GDM1 (cell line): ENCODE measurements at regions not wholly inside any gene's neighbourhood (a gene's known extent, or its start where the extent isn't known, plus 50 kb on each side); places are given as distances from the start of the nearest gene placed in this dataset.

Source experiments
- DNase-seq: peaks from one replicate; lab custom pipeline; 2025; lab: John Stamatoyannopoulos, UW

DNA sequence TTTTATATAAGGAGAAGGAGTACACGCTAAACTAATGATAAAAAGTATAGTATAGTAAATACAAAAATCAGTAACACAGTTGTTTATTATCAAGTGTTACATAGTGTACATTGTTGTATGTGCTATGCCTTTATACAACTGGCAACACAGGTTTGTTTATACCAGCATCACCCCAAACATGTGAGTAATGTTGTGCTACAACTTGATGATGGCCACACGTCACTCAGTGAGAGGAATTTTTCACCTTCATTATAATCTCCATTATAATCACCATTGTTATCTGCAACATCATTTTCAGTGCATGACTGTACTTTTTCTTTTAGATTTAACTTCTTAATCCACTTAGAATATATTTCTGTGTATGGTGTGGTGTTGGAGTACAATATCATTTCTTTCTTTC lies 204.0 kb upstream of the CTNNB1 start:
- no peak for DNase-seq

DNA sequence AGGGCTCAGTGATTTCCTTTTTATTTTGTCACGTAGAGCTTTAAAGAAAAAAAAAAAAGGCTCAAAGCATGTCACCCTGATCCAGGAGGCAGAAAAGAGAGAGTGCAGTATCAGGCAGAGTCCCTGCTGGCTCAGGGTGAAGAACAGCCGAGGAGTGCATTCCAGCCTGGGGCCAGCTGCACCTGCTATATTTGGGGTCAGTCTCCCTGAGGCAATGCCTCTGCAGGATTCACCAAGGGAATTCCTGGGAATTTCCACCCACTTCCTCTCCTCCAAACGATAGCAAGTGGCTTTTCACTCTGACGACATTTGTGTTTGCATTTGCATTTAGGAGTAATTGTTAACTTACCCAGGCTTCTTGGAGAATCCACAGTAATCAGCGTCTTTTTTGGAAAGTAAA lies 202.9 kb upstream of the CTNNB1 start:
- DNase-seq = no peak

DNA sequence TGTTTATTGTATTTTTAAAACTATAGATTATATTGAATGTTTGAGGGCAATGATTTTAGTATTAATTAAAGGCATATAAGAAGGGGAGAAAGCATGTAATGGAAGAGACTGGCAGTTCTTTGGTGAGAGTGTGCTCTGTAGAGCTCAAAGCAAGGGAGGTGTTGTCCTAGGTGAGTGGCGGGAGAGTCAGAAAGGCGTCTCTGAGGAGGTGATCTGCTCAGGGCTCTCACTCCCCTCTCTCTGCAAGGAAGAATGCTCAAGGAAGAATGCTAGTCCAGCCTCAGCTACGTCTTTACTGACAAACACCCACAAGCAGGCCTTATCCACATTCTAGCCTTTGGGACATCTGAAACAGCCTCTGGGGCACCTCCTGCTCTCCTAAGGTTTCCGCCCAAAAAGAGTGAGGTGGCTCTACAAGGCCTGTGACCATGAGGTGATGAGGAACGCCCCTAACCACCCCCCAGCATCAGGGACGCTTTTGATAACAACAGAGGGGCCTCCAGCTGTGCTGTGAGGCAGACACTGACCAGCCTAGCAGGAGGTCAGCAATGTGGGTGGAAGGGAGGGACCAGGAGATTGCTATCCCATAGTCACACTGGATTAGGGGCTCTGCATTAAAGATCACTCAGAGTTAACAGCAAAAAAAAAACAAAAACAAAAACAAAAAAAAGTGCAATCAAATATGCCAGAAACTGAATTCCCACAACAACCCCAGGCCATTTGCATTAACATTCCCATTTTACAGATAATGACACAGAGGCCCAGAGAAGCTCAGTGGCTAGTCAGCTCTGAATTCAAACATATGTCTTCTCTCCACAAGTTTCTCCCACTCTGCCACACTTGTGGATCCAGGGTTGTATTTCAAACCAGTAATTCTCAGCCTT lies 202.2 kb upstream of the CTNNB1 start:
- no peak for DNase-seq

DNA sequence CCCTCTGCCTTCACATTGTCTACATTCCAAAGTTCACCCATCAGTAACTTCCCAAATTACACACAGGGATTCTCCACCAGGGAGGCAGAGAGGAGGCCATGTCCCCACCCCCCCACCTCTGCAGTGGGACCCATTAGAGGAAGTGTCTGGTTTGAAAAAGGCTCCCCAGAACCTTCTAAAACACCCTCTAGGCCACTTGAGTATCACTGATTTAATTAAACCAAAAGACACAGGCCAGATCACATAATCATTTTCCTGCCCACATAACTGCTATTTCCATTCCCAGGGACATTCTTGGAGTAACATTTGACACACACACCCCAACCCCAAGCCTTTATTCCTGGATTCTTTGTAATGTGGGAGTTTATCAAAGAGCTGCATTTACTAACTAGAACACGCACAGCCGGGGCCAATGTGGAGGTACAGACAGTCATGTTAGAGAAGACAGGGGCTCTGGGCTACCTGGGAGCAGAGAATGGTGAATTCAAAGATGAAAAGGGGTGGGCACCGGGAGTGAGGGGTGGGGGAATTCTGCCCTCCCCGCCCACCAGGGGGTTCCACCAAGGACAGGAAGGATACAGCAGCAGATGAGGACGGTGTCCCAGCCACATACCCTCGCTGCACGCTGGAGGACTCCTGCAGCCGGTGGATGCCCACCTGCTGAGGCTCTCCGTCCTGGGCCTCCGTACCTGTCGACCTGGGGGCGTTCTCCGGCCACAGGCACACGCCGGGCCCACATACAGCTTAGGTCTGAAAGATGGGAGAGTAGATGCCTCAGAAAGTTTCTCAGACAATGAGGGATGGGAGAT lies 201.4 kb upstream of the CTNNB1 start:
- DNase-seq = no peak

DNA sequence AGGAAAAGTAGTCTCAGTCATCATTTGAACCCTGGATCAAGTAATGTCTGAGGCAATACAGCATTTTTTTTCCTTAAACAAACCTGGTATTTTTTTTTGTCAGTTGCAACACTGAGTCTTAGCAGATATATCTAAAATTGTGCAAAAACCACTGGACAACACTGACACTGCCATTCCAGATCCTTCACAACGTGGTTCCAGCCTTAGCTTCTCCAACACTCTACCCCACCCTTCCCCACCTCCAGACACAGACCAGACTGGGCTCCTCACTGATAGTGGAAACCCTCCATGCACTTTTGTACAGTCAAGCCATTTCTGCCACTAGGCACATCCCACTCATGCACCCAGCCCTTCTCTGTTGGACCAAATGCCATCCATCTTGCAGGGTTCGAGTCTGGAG lies 199.6 kb upstream of the CTNNB1 start:
- DNase-seq = no peak

DNA sequence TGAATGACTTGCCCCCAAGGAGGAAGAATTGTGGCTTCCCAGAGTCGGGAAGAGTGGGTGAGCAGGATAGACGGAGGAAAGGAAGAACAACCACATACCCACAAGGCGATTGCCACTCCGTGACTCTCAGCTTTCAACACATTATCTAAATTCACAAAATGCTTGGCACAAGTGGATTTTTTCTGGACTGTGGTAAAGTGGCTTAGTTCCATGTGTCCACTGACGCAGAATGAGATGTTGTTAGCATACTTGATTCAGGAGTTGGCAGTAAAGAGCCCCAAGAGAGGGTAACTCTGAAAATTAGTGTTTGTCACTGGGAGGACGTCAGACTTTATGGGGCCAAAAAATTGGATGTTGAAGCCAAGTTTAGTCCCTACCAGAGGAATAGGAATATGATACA lies 198.8 kb upstream of the CTNNB1 start:
- DNase-seq = no peak

DNA sequence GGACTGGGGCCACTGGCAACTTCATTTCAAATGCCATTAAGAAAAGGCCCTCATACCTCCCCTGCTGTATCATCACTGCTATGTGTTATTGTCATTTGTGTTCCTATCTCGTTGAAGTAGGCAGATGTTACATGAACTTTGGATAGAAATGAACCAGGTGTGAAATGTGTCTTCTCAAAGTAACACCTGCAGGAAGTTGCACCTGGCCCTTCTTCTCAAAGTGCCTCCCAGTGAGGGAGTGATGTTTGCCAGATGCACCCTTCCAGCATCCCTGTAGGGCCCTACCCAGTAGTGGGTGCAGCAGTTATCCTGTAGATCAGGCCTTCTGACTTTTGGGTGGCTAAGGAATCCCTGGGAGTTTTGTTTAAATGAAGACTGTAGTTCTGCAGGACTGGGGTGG lies 197.7 kb upstream of the CTNNB1 start:
- DNase-seq = no peak

DNA sequence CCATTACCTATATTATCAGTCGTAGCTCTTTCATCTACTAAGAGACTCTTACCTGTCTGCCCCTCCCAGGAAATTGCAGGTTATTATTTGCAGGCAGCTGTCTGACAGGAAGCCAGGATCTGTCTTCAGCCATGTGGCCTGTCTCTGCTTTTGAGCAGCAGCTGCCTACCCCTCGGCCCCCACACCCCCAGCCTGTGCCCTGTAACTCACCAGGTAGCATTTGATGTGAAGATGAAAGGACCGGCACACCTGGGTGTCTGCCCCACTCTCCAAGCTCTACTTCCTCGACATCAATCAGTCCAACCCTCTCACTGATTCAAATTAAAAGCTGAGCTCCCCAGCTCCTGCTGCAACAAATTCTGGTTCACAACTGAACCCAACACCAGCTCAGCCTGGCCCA lies 197.2 kb upstream of the CTNNB1 start:
- DNase-seq = no peak

DNA sequence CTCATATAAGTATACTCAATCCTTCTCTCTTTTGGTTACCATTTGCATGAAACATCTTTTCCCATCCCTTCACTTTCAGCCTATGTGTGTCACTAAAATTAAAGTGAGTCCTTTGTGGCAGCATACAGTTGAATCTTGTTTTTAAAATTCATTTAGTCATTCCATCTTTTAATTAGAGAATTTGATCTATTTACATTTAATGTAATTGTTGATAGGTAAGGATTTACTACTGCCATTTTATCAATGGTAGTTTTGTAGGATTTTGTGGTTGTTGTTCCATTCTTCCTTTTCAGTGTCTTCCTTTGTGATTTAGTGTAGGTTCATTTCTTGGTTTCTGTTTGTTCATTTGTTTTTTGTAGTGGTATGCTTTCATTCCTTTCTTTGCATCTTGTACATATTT lies 191.9 kb upstream of the CTNNB1 start:
- no peak for DNase-seq

DNA sequence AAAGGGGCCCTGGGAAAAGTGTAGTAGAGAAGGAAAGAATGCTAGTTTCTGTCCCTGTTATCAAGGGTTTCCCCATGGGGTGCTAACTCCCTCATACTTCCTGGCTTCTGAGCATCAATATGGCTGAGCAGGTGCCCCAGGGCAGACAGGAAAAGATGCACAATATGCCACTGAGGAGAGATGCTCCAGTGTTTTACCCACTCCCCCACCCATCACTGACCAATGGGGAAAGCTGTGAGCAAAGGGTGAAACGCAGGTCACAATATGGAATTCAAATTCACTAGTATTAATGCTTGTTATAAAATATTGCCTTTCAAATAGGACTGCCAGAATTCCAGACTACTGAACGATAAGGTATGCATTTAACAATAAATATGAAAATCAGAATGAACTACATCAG lies 187.5 kb upstream of the CTNNB1 start:
- no peak for DNase-seq

DNA sequence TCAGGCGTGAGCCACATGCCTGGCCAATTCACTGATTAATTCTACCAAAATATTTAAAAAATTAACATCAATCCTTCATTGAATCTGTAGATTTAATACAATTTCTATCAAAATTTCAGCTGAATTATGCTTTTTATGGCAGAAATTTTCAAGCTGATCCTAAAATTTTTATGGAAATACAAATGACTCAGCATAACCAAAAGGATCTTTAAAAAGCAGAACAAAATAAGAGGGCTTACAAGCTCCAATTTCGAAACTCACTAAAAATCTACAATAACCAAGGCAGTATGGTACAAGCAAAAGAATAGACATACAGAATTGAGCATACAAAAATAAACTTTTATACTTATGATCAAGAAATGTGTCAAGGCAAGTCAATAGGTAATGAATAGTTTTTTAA lies 180.4 kb upstream of the CTNNB1 start:
- no peak for DNase-seq

DNA sequence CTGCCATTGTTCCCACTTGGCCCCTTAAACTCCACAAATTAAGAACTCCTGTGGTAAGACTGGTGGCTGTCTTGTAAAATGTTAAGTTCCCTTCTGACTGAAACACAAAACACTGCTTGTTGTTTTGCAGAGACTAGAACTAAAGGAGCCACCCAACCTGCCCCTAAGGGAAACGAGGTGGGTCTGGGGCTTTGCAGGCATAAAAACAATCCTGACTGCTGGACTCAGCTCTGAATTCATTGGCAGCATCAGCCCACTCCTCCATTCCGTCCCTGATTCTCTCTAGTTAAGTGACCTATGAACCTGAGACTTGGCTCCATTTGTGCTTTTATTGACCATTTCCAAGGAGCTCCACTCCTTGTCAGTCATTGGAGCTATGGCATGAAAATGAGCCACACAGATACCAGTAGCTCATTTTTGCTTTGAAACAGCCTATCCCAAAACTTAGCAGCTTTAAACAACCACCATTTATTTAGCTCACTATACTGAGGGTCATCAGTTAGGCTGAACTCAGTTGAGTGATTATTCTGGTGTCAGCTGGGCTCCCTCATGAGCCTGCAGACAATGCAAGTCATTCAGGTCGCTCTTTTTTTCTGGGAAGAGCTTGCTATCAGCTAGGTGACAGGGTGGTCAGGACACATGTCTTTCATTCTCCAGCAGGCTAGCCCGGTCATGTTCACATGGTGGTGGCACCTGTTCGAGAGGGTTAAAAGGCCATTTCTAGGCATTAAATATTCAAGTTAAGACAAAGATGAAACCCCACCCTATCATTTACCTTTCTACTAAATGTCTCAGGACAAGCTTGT lies 175.1 kb upstream of the CTNNB1 start:
- DNase-seq = no peak

DNA sequence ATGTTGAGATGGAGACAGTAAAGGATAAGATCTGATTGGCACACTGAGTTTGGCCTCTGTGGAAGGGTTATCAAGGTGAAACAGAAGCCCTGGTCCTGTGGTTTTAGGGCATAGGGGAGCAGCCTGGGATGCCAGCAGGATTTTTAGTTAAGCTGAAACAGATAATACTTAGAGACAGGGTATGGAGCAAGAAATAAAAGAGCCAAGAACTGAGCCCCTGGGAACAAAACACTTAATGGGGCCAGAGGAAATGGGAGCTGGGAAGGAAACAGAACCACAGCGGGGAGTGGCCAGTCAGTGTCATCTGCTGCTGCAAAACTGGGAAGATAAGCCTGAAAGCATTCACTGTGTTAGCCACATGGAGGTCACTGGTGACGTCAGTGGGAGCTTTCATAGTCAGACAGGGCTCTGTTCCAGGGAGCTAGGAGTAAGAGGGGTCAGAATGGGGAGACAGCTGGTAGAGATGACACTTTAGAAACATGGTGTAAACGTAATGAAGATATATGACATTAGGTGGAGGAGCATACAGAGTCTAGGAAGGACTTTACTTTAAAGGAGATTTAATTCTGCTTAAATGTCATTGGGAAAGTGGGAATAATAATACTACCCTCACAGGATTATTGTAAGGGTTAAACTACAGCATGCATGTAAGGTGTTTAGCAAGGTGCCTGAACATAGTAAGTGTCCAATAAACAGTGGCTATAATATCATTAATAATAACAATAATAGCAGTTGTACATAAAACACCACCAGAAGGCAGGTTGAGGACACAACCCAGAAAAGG lies 172.7 kb upstream of the CTNNB1 start:
- no peak for DNase-seq

DNA sequence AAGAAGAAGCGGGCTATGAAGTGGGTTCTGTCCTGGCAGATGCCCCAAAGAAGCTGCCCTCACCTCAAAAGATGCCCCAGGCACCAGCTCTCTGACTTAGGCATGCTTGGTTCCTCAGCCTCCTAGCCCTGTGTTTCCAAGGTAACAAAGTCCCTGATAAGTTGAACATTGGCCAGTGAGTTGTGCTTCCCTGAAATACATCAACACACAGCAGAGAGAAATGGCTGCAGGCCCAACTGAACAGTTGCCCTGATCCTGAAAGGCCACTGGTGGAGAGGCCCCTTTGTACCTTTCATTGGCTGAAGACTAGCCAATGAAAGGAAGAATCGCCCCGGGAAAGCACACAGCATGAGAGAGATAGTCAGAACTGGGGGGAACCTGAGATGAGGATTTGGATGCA lies 169.9 kb upstream of the CTNNB1 start:
- DNase-seq = no peak

DNA sequence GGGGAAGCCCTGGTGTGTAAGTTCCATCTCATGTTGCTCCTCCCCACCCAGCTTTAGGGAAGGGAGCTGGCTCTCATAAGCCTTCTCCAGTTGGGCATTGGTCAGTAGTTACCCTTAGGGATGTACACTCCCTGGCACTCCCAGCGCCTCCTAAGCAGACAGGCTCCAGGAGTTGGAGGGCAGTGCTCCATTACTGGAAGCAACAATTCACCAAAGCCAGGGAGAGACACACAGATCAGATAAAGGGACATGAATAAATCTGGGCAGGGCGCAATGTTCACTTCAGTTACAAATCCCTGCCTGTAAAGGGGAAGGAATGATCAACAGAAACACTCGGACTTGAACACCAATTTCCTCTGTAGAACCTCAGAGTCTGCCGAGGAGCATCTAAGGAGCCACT lies 169.1 kb upstream of the CTNNB1 start:
- DNase-seq = no peak

DNA sequence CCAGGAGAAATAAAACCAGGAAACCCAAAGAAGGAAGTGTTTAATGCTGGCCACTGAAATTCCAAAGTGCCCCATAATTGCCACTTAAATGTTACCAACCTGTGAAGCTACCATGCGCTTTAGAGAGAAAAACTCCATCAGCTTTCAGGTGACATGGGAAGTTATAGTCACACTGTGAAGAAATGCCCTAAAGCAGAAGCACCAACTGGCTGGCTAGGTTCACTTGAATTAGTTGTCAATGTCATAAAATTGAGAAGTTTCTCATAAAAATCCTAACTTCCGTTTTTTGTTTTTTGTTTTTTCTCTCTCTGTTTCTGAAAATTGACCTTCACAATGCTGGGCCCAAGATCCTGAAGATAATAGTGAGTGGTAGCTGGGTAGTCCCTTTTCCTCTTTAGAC lies 167.9 kb upstream of the CTNNB1 start:
- no peak for DNase-seq

DNA sequence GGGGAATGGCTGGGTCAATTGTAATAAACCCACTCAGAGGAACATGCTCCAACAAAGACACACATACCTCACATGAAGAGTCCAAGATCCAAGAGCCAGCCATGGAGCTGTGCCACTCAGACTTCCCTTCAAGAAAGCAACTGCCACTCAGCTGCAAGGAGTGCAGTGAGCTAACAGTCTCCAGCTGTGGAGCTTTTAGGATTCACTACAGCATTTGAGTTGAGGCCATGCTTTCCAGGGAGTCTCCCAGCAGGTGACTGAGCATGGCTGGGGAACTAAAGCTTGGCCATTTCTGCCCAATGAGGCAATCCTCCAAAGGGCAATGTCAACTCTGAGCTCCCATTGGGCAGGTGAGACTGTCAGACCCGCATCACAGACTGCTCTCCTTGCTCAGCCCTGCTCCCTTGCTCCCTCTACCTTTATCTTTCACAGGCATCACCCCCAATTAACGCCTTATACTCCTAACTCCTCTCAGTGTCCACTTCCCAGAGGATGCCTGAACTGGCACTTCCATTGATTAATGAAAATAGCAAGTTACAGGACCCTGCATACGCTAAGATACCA lies 165.3 kb upstream of the CTNNB1 start:
- DNase-seq = no peak

DNA sequence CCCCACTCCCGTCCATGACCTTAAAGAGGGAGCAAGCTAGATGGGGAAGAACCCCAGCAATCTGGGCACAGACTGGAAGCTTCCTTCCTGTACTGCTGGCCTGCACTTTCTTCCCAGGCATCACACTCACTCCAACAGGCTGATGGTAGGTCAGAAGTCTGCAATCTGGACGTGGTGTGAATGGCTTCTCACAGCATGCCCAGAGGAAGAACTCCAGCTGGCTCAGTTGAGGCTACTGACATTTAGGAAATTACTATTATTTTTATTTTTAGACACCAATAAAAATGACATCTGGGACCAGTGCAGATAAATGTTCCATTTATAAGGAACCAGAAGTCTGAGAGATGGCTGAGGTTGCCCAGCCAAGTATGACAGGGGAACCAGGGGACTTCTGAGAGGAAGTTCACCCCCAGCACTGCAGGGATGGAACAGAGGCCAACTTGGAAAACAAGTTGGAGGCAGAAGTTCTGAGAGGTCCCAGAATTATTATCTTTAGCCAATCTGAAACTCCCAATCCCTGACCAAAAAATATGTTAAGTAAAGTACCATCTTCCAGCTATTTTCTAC lies 163.8 kb upstream of the CTNNB1 start:
- DNase-seq = no peak

DNA sequence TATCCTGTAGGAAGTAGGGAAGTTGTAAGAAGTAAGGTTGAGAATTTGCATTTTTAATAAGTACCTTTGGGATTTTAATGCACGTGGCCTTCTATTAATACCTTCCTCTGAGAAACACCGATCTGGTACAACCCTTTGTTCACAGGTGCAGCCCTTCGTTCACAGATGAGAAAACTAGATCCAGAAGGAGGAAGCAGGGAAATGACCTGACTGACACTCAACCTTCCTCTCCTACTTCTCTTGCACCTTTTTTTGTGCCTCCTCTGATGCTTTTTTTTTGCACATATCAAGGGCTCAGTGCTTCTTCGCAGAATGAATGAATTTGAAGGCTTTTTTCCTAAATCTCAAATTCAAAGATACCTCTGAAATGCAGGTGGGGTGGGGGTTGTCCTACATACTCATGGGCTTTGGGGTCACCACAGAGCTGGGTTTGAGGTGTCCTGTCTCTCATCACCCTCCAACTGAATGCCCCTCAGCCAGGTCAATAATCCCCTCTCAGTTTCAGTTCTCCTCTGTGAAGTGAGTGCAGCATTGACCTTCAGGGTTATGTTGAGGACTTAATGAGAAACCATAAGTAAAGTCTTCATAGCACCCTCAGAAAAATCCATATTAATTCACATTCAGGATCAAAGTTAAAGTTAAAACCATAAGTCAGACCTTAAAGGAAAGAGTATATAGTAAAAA lies 161.5 kb upstream of the CTNNB1 start:
- DNase-seq = no peak

DNA sequence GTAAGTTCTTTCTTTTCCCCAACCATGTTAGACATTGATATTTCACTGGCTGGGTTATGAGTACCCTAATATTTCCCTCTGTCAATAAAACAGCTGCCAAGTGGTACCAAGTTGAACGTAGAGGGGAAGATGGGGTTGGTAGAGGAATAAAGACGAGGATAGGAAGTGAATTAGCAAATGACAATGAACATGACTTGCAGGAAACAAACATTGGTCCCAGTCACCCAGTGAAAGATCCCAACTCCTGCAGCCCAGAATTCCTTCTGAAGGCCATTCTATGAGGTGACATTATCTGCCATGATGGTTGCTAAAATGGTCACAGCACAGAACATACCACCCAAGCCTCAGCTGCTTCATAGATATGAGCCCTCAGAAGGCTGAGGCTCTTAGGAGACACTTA lies 159.0 kb upstream of the CTNNB1 start:
- DNase-seq = no peak

DNA sequence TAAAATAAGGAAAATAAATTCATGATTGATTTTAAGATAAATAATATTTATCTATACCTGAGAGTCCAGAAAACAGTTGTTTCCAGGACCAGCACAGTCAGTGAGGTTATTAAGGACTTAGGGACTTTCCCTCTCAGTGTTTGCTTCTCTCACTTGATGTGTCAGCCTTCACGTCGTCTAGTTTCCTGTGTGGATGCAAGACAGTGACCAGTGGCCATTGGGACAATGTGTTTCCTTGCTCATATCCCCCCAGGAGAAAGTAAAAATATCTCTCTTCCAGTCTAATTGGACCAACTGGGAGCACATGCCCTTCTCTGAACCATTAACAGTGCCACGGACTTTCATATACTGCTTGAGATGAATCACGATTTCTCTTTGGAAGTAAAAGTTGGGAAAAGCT lies 157.8 kb upstream of the CTNNB1 start:
- DNase-seq = no peak
